HK-2 (cell line): ENCODE measurements at regions not wholly inside any gene's neighbourhood (a gene's known extent, or its start where the extent isn't known, plus 50 kb on each side); places are given as distances from the start of the nearest gene placed in this dataset.

Source experiments
- DNase-seq: peaks from one replicate; pipeline ENCODE4 v3.0.0-alpha.2; 2018; ENCODE audit not compliant: unreplicated experiment

DNA sequence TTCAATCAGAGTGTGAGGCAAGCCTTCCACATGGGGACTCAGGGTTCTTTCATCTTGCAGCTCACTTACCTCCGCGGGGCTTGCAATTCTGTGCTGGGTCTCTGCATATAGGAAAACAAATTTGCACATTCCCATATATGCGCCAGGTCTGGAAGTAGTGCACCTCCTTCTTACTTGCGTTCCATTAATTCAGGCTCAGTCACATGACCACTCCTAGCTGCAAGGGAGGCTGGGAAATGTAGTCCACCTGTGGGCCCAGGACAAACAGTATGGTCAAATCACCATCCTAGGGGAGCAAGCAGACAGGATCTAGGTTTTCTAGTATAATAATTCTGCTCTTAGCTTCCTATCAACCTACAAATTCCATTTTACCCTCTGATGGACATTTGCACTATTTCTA is 160.4 kb downstream of the AACS start:
- no peak for DNase-seq

- DNase-seq, result no peak
Observed at GRCh38 chr12:125228519-125229260, 163.5 kb downstream of the AACS start.

GRCh38 chr12:125229878-125230530 is 164.8 kb downstream of the AACS start:
- DNase-seq, result no peak

GRCh38 chr12:125233319-125233718 is 168.1 kb downstream of the AACS start:
- no peak for DNase-seq

- no peak for DNase-seq
Observed at GRCh38 chr12:125239563-125239962, 174.3 kb downstream of the AACS start.

DNA sequence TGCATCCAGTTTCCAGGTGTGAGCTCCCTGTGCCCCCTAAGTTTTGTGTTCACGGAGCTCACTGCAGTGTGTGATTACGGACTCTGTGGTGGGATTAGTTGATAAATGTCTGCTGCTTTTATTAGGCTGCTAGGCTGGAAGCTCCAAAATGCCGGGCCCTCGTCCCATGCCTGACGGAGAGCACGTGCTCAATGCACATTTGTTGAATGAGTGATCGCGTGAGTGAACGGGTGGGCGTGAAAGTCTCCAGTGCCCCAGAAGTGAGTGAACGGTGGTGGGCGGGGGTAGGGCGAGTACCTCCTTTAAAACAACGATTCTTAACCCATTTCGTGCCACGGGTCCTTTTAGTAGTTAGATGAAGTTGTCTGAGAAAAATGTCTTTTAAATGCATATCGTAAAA is 175.5 kb downstream of the AACS start:
- DNase-seq, result no peak

GRCh38 chr12:125243811-125244210 is 178.6 kb downstream of the AACS start:
- DNase-seq, result no peak

DNA sequence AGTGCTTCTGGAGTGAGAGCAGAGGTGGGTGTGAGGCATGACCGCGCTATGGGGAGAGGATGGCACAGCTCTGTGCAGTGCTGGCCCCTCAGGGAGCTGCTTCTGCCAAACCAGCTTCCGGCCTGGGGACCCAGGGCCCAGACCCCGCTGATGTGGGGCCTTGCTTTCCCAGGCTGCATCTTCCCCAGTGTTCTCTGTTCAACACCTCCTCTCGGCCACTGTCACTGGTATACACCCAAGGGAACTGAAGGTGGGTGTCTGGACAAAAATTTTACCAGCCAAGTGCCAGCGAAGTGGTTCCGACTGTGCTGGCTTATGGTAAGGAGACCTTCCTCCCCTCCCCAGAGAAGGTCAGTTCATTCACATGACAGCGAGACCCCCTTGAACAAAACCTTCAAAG is 179.1 kb downstream of the AACS start:
- DNase-seq, result no peak

DNA sequence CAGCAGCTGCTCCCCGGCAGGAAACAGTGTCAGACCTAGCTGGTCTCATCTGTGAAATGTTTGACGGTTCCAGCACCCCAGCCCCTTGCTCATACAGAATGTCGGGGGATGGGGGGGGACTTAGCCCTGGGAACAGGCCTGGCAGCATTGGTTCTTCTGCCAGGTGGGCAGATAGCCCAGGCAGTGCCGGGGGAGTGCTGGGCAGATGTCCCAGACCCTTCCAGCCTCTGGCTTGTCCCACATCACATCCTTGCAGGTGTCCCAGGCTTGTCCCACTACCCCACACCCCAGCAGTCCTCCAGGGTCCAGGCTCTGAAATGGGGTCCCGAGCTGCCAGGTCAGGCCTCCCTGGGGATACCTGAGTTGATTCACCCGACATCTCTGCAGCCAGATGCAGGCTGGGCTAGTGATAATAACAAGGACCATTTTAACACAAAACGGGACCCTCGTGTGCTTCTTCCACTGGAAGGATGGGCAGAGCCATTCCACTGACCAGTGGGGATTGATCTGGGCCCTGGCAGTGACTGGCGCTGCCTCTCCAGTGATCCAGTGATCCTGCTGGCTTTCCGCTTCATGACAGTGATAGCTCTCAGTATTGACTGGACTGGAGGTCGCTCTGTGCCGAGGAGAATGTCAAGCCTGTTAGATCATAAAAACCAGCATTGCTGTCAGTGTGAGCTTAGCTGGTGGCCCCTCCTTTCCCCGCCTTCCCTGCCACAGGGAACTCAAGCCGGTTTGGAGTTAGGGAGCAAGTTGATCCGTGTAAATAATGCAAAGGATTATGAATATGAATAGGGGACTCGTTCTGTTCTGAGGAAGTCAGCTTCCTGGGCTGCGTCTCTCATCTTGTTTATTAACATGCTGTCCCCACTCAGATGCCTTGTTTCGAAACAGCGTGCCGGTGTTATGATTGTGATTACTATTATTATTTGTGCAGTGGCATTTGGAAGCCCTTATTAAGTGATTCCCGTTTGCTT is 180.6 kb downstream of the AACS start:
- DNase-seq, result no peak

DNA sequence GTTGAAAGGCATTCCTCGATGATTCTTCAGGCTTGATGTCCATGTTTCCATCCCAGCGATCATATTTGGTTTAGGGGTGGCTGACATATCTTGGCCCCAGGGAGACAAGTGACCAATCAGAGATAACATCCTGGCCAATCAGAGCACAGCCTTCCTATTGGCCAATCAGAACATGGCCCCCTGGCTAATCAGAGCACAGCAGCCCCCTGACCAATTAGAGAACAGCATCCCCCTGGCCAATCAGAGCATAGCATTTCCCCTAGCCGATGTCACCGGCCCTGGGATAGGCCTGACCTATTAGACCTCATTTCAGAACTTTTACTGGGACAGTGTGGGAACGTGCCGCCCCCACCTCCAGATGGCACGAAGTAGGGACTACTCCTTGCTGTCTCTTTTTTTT is 182.2 kb downstream of the AACS start:
- DNase-seq, result no peak

GRCh38 chr12:125249066-125249824 is 184.0 kb downstream of the AACS start:
- DNase-seq, result no peak

DNA sequence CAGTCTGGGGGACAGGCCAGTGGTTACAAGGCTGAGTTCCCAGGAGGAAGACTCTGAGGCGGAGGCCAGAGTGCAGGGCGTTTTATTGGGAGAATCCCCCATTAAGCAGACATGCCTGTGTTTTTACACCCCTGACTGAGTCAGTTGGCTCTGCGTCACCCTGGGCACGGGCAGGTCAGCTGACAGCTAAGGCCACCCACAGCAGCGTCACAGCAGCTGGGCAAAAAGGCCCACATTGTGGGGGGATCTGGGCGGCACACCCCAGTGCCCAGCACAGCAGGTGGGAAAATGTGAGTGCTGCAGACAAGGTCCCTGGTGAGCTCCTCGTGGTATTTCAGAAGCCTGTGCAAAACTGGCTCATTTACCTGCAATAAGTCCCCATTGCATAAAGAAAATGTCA is 184.7 kb downstream of the AACS start:
- DNase-seq, result no peak

GRCh38 chr12:125254236-125254635 is 189.0 kb downstream of the AACS start:
- no peak for DNase-seq

GRCh38 chr12:125254856-125255255 is 189.6 kb downstream of the AACS start:
- DNase-seq, result no peak

DNA sequence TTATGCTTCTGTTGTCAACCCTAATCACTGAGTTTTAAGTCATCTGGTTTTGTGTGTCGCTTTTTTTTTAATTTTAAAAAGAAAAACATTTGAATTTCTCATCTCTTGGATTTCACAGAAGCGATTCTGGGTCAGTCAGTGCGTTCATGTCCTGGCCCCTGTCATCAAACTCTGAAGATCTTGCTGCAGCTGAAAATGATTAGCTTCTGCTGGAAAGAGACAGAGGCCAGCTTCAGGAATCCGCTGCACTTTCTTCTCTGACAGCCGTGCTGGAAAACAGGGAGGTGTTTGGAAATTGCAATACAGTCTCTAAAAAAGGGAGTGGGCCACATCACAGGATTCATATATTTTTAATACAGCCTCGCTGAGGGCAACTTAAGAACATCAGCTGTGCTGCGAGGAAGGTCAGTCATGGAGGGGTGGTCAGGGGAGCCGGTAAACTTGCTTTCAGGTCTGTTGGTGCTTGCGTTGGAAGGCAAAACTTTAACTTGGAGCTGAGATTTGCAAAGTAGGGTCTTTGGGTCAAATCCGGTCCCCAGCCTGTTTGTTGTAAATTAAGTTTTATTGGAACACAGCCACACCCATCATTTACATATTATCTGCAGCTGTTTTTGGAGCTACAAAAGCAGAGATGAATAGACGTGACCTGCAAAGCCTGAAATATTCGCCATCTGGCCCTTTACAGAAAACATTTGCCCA is 190.8 kb downstream of the AACS start:
- no peak for DNase-seq

DNA sequence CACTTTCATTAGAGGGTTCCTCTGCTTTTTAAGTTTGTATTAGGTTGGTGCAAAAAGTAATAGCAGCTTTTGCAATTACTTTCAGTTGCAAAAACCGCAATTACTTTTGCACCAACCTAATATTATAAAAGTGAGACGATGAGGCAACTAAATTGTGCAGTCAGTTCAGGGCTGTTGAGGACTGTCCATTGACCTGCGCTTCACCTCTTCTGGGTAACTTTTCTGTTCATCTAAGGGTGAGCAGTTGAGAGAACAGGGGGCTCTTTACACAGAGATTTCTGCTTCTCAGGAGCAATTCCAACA is 191.3 kb downstream of the AACS start:
- DNase-seq, result no peak

DNA sequence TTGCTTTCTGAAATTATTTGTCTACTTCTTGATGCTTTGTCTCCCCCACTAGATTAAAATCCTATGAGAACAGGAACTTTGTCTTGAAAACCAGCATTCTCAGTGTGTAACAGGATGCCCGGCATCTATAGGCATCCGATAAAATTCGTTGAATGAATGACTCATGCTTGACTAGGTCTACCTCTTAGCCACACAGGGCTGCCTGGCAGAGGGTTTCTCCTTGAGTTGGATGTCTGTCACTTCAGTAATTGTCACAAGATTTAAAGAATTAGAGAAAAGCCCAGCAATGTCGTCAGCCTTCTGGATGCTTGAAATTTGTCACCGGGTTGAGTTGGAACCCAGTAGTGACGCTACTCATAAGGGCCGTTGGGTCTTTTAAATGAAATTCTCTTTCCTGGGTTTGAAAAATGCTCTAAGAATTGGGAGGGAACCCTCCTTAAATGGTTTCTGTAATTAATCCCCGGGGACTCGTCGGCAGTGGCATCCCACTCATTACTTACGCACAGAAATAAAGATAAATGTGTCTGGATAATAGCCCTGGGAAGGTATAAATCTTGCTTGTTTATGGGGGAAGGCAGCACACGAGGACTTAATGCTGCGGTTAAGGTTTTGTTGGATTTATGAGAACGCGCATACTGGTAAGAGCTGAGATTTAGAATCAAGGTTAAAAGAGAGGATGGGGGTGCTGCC is 194.1 kb downstream of the AACS start:
- no peak for DNase-seq

- no peak for DNase-seq
Observed at GRCh38 chr12:125262851-125263250, 197.6 kb downstream of the AACS start.

GRCh38 chr12:125263385-125263784 is 198.2 kb downstream of the AACS start:
- DNase-seq, result no peak

DNA sequence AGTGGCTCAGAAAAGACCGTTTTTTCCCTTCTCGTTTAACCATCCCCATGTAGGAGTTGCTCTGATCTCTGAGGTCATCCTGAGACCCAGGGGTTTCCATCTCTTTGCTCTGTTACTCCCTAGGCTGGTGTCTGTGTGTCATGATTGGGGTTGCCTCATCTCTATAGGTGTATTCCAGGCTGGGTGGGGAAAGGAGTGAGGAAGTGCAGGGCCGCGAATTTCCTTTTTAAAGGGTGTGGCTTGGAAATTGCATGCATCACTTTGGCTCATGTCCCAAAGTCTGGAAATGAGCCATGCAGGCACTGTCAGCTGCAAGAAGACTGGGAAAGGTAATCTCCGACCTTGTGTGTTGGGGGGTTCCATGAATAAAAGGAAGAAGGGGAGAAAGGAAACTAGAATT is 201.9 kb downstream of the AACS start:
- no peak for DNase-seq

- no peak for DNase-seq
Observed at GRCh38 chr12:125269276-125269675, 204.0 kb downstream of the AACS start.
